Right lobe of liver (tissue), 4 donors: ENCODE measurements at regions not wholly inside any gene's neighbourhood (a gene's known extent, or its start where the extent isn't known, plus 50 kb on each side); places are given as distances from the start of the nearest gene placed in this dataset.

Experiments used
- CTCF ChIP-seq, 4 donors: fragments of 200-600 bp in 3 of 4; fragments of 450-650 bp in 1 of 4; IDR thresholded peaks; one replicate each; pipeline versions ENCODE4 v1.5.1 to v1.8.0; 2016 to 2022; ENCODE audit warnings: antibody characterized with exemption in 4 of 4, mild to moderate bottlenecking in 2 of 4
- POLR2A ChIP-seq: fragments of 450-650 bp; IDR thresholded peaks from one replicate; pipeline ENCODE4 v1.6.1; 2017; ENCODE audit warnings: antibody characterized with exemption, mild to moderate bottlenecking
- donor health status: DM: no; HTN: no; CAD: no.
- donor health status: DM: no; HTN: no; CAD: no.
- donor health status: DM: no; HTN: yes; CAD: no.

DNA sequence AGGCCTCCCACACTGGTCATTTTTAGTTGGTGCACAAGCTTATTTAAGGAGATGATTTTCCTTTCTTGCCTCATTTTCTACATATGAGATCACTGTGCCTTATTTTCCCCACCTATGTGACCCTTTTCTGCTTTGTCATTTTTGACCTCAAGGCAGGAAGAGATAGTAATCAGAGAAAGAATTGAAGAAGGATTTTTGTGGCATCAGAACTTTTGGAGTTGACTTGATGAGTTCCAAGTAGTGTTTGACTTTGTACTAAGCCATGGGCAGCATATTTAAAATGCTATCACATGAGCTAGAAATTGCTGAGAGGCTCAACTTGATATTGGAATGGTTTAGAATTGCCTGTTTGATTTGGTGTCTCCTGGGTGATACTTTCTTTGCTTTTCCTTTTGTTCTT, 440.8 kb downstream of the AEBP2 start:
- no peak for TF ChIP-seq POLR2A
- no peak for TF ChIP-seq CTCF (IDR thresholded peaks at IDR 0.05)
